GM18507 (cell line): ENCODE measurements at regions not wholly inside any gene's neighbourhood (a gene's known extent, or its start where the extent isn't known, plus 50 kb on each side); places are given as distances from the start of the nearest gene placed in this dataset.
"Not testable (repeated sequence)": the region's sequence is repeated elsewhere in the genome, so short reads cannot be mapped to it uniquely, and the experiment has no call there.

ENCODE experiments used
- DNase-seq: peaks from one replicate; pipeline ENCODE4 v3.0.0; 2011; ENCODE audit warnings: low read depth; ENCODE audit not compliant: insufficient read length; ENCODE audit errors: extremely low spot score
- FAIRE-seq: peaks from 2 replicates; lab custom pipeline; 2011; peaks lifted over from hg19 to GRCh38; lab: Jason Lieb, UNC

- no peak for DNase-seq
- no peak for FAIRE-seq
These were observed 914.6 kb upstream of the ADGRL4 start for GRCh38 chr1:79920960-79921669.

GRCh38 chr1:79914896-79915295, 908.4 kb upstream of the ADGRL4 start:
- FAIRE-seq (no peak), DNase-seq (no peak)

GRCh38 chr1:79912813-79913212, 906.3 kb upstream of the ADGRL4 start:
- FAIRE-seq (no peak), DNase-seq (no peak)

GRCh38 chr1:79903321-79903720, 896.8 kb upstream of the ADGRL4 start:
- no peak for DNase-seq
- no peak for FAIRE-seq

- no peak for DNase-seq
- no peak for FAIRE-seq
These were observed 895.9 kb upstream of the ADGRL4 start for GRCh38 chr1:79902418-79902817.

- DNase-seq = no peak
- FAIRE-seq = no peak
These were observed 893.4 kb upstream of the ADGRL4 start for GRCh38 chr1:79899914-79900313.

GRCh38 chr1:79896140-79896539, 889.6 kb upstream of the ADGRL4 start:
- DNase-seq (no peak), FAIRE-seq (no peak)

- DNase-seq = no peak
- FAIRE-seq = no peak
These were observed 889.0 kb upstream of the ADGRL4 start for GRCh38 chr1:79895573-79895972.

- not testable (repeated sequence) for DNase-seq, FAIRE-seq
These were observed 887.6 kb upstream of the ADGRL4 start for GRCh38 chr1:79894129-79894528.

- DNase-seq (no peak), FAIRE-seq (no peak)
These were observed 880.5 kb upstream of the ADGRL4 start for GRCh38 chr1:79887059-79887458.

GRCh38 chr1:79885101-79885500, 878.6 kb upstream of the ADGRL4 start:
- FAIRE-seq (no peak), DNase-seq (no peak)

GRCh38 chr1:79877086-79877485, 870.6 kb upstream of the ADGRL4 start:
- FAIRE-seq (no peak), DNase-seq (no peak)

GRCh38 chr1:79875187-79875586, 868.7 kb upstream of the ADGRL4 start:
- DNase-seq (no peak), FAIRE-seq (no peak)

GRCh38 chr1:79874289-79874688, 867.8 kb upstream of the ADGRL4 start:
- FAIRE-seq = no peak

GRCh38 chr1:79859212-79859948, 852.9 kb upstream of the ADGRL4 start:
- DNase-seq (no peak), FAIRE-seq (no peak)

More at GRCh38 chr1:79874289-79874688, 867.8 kb upstream of the ADGRL4 start:
- DNase-seq = no peak

- FAIRE-seq = no peak
- DNase-seq = no peak
These were observed 845.5 kb upstream of the ADGRL4 start for GRCh38 chr1:79852004-79852403.

GRCh38 chr1:79849388-79849787, 842.9 kb upstream of the ADGRL4 start:
- DNase-seq (no peak), FAIRE-seq (no peak)

GRCh38 chr1:79848316-79848715, 841.8 kb upstream of the ADGRL4 start:
- no peak for FAIRE-seq
- DNase-seq = no peak

GRCh38 chr1:79847700-79848099, 841.2 kb upstream of the ADGRL4 start:
- FAIRE-seq = no peak
- no peak for DNase-seq

GRCh38 chr1:79845936-79846335, 839.4 kb upstream of the ADGRL4 start:
- DNase-seq = no peak
- FAIRE-seq = no peak

GRCh38 chr1:79842811-79843210, 836.3 kb upstream of the ADGRL4 start:
- no peak for DNase-seq
- no peak for FAIRE-seq
